Mammary epithelial cell (primary cell): ENCODE measurements at regions not wholly inside any gene's neighbourhood (a gene's known extent, or its start where the extent isn't known, plus 50 kb on each side); places are given as distances from the start of the nearest gene placed in this dataset.

Experiments used
- CTCF ChIP-seq, 2 donors: IDR thresholded peaks in 1 of 2; conservative IDR thresholded peaks in 1 of 2; 2 replicates each; pipeline ENCODE4 v1.5.1; 2011 to 2012; ENCODE audit warnings: inconsistent platforms in 2 of 2, low read length in 2 of 2, mild to moderate bottlenecking in 2 of 2, control low read depth in 1 of 2, low read depth in 1 of 2; ENCODE audit not compliant: insufficient read depth in 1 of 2; ENCODE audit errors: extremely low read depth in 1 of 2
- EZH2 ChIP-seq: IDR thresholded peaks from 2 replicates; pipeline ENCODE4 v1.6.1; 2012; ENCODE audit warnings: low read length, inconsistent platforms, borderline replicate concordance

- TF ChIP-seq CTCF (conservative IDR thresholded peaks at IDR 0.05 in 1 of 2, IDR thresholded peaks at IDR 0.05 in 1 of 2; ENCODE audit: extremely low read depth in 1 of 2, insufficient read depth in 1 of 2, low read depth in 1 of 2, low read length in 2 of 2), result no peak
- no peak for TF ChIP-seq EZH2
These were observed 439.8 kb upstream of the RUNX1 start for GRCh38 chr21:35488946-35489345.
